Endothelial cell of umbilical vein (primary cell): ENCODE measurements at regions not wholly inside any gene's neighbourhood (a gene's known extent, or its start where the extent isn't known, plus 50 kb on each side); places are given as distances from the start of the nearest gene placed in this dataset.

Source experiments
- BruUV-seq: library from RNA; stranded (reverse); fragments of 400-500 nt; replicated peaks from 2 replicates; lab custom pipeline; 2021; lab: Mats Ljungman, UMichigan
- CTCF ChIA-PET: fragments of 300-600, 350-600 bp; sonication (Branson Sonifier 250); formaldehyde crosslinking; loops from one replicate; lab custom pipeline; 2021; ENCODE audit warnings: antibody characterized with exemption, inconsistent platforms; lab: Charles Lee
- POLR2A ChIA-PET: fragments of 300-600, 350-600 bp; sonication (Branson Sonifier 250); formaldehyde crosslinking; loops from one replicate; lab custom pipeline; 2021; ENCODE audit warnings: antibody characterized with exemption, inconsistent platforms; lab: Charles Lee
- DNase-seq: peaks from one replicate; pipeline ENCODE4 v3.0.0-alpha.2; 2011; ENCODE audit warnings: low read depth, low spot score
- FAIRE-seq: peaks from 2 replicates; lab custom pipeline; 2011; peaks lifted over from hg19 to GRCh38; lab: Jason Lieb, UNC
- H2AFZ ChIP-seq: 2 replicates; pipeline ENCODE4 v1.6.0; 2012; ENCODE audit warnings: low read depth, low read length, control low read depth, inconsistent platforms
- H3K27ac ChIP-seq: 2 replicates; pipeline ENCODE4 v1.5.1; 2011; ENCODE audit warnings: low read depth, mild to moderate bottlenecking, control low read depth, low read length, moderate library complexity; ENCODE audit not compliant: insufficient read depth
- H3K27me3 ChIP-seq, 2 experiments: 2 replicates each; pipeline versions ENCODE4 v1.6.0 to v1.6.1; 2011; ENCODE audit warnings: low read length in 2 of 2, mixed read lengths in 1 of 2; ENCODE audit not compliant: control insufficient read depth in 2 of 2, insufficient read depth in 2 of 2
- H3K36me3 ChIP-seq, 2 experiments: 2 replicates in 1 of 2; 3 replicates in 1 of 2; pipeline ENCODE4 v1.5.1; 2011; ENCODE audit warnings: low read length in 2 of 2, mild to moderate bottlenecking in 1 of 2, moderate library complexity in 1 of 2; ENCODE audit not compliant: control insufficient read depth in 2 of 2, insufficient read depth in 2 of 2; ENCODE audit errors: extremely low read depth in 1 of 2
- H3K4me1 ChIP-seq: 3 replicates; pipeline ENCODE4 v1.5.1; 2011; ENCODE audit warnings: mild to moderate bottlenecking, low read length; ENCODE audit not compliant: control insufficient read depth, insufficient read depth; ENCODE audit errors: extremely low read depth
- H3K4me2 ChIP-seq: 2 replicates; pipeline ENCODE4 v1.6.1; 2011; ENCODE audit warnings: low read length, control low read depth, mixed read lengths; ENCODE audit not compliant: insufficient read depth
- H3K4me3 ChIP-seq, 3 experiments: fragments of 200-600 bp in 1 of 3; sonication (generic), shearing (Covaris generic) in 1 of 3; replicated peaks in 1 of 3; 2 replicates each; pipeline ENCODE4 v1.5.1; 2011 to 2016; ENCODE audit warnings: control low read depth in 3 of 3, low read length in 3 of 3, mild to moderate bottlenecking in 2 of 3, inconsistent platforms in 1 of 3, low read depth in 1 of 3, moderate library complexity in 1 of 3; ENCODE audit not compliant: insufficient read depth in 1 of 3
- H3K79me2 ChIP-seq: 2 replicates; pipeline ENCODE4 v1.6.0; 2012; ENCODE audit warnings: low read length, inconsistent platforms; ENCODE audit not compliant: control insufficient read depth, insufficient read depth
- H3K9ac ChIP-seq: replicated peaks from 2 replicates; pipeline ENCODE3; 2011; ENCODE audit warnings: low read length, control low read depth; ENCODE audit not compliant: insufficient read depth; ENCODE audit errors: extremely low read depth
- H3K9me1 ChIP-seq: replicated peaks from 3 replicates; pipeline ENCODE4 v1.6.0; 2011; ENCODE audit warnings: mild to moderate bottlenecking, low read length; ENCODE audit not compliant: control insufficient read depth, insufficient read depth; ENCODE audit errors: extremely low read depth
- H3K9me3 ChIP-seq: replicated peaks from 2 replicates; pipeline ENCODE4 v1.5.1; 2012; ENCODE audit warnings: low read length, inconsistent platforms; ENCODE audit not compliant: control insufficient read depth, insufficient read depth
- H4K20me1 ChIP-seq: replicated peaks from 2 replicates; pipeline ENCODE3; 2011; ENCODE audit warnings: mild to moderate bottlenecking, low read length; ENCODE audit not compliant: control insufficient read depth, insufficient read depth; ENCODE audit errors: extremely low read depth
- CTCF ChIP-seq, 2 donors: IDR thresholded peaks; 1 replicate in 1 of 2; 2 replicates in 1 of 2; pipeline ENCODE4 v1.5.1; 2011; ENCODE audit warnings: low read length in 2 of 2, mild to moderate bottlenecking in 2 of 2, moderate library complexity in 2 of 2, control low read depth in 1 of 2, inconsistent platforms in 1 of 2, low read depth in 1 of 2; ENCODE audit not compliant: insufficient read depth in 1 of 2; ENCODE audit errors: extremely low read depth in 1 of 2
- EZH2 ChIP-seq: IDR thresholded peaks from 2 replicates; pipeline ENCODE4 v1.6.1; 2012; ENCODE audit warnings: borderline replicate concordance, low read depth, mild to moderate bottlenecking, moderate library complexity, low read length, inconsistent platforms; ENCODE audit not compliant: severe bottlenecking
- FOS ChIP-seq: IDR thresholded peaks from 2 replicates; pipeline ENCODE4 v1.6.1; 2011; ENCODE audit warnings: mild to moderate bottlenecking, low read length, moderate library complexity, borderline replicate concordance; ENCODE audit not compliant: insufficient read depth
- GATA2 ChIP-seq: IDR thresholded peaks from 2 replicates; pipeline ENCODE4 v1.7.0; 2011; ENCODE audit warnings: low read depth, mild to moderate bottlenecking, moderate library complexity, mixed read lengths, low read length; ENCODE audit not compliant: insufficient read length, insufficient read depth
- JUN ChIP-seq: IDR thresholded peaks from 2 replicates; pipeline ENCODE4 v1.6.1; 2011; ENCODE audit warnings: borderline replicate concordance, low read depth; ENCODE audit not compliant: insufficient read length, insufficient read depth
- MAX ChIP-seq: IDR thresholded peaks from 2 replicates; pipeline ENCODE4 v1.6.1; 2011; ENCODE audit not compliant: insufficient read depth, insufficient read length
- MYC ChIP-seq: IDR thresholded peaks from one replicate; pipeline ENCODE4 v1.6.1; 2011; ENCODE audit warnings: mild to moderate bottlenecking, low read depth, low read length
- POLR2A ChIP-seq: IDR thresholded peaks from 2 replicates; pipeline ENCODE4 v1.6.1; 2012; ENCODE audit warnings: low read depth, mild to moderate bottlenecking, control low read depth, low read length
- POLR2AphosphoS5 ChIP-seq: IDR thresholded peaks from 2 replicates; pipeline ENCODE4 v1.6.1; 2012; ENCODE audit warnings: low read depth, mild to moderate bottlenecking, control low read depth, low read length, moderate library complexity; ENCODE audit not compliant: insufficient read depth
- dilution Hi-C: fragments of 300-500 bp; cut with MboI; formaldehyde crosslinking; loops from one replicate; pipeline ENCODE4 v1.15.0; 2019; ENCODE audit warnings: low sequenced_read_pairs; ENCODE audit not compliant: extremely low pct_ligation_motif_present
- intact Hi-C: fragments of 100-400 bp; cut with micrococcal nuclease; formaldehyde crosslinking; loops from one replicate; pipeline ENCODE4 v1.10.0; 2022

- peaks cover 3% of the 10 kb centered on the region for H3K79me2 ChIP-seq
- no peaks in the 10 kb centered on the region for H3K27me3 ChIP-seq
- POLR2A ChIA-PET: no interaction called here
- DNase-seq: no peak
- H3K9me3 ChIP-seq: no peaks in the 10 kb centered on the region
- TF ChIP-seq GATA2 (no peak), EZH2 (no peak), FOS (no peak), POLR2AphosphoS5 (no peak), MAX (no peak), JUN (no peak), POLR2A (no peak), MYC (no peak), CTCF (IDR thresholded peaks at IDR 0.05; ENCODE audit: extremely low read depth in 1 of 2, insufficient read depth in 1 of 2, low read depth in 1 of 2, low read length in 2 of 2) (no peak)
- no peaks in the 10 kb centered on the region for H4K20me1 ChIP-seq
- CTCF ChIA-PET: interaction anchor here (1.6 to 4.5 kb wide), 2 partner anchors 8 to 39 kb away, joined by 4 to 23 read pairs; no protein-coding TSS in a partner anchor
- H2AFZ ChIP-seq: peak overlapping the region; percentile 71
- intact Hi-C loops (loop anchor here (2.0 kb wide), 1 partner anchor 15 kb away; no protein-coding TSS in a partner anchor), dilution Hi-C loops (no loop called here)
- H3K9ac ChIP-seq: no peak overlapping the region
- no peak overlapping the region for H3K27ac ChIP-seq
- H3K9me1 ChIP-seq: no peaks in the 10 kb centered on the region
- H3K36me3 ChIP-seq: no peaks in the 10 kb centered on the region
- peak overlapping the region; percentile 70 for H3K4me2 ChIP-seq
- no peak for FAIRE-seq
- BruUV-seq: no TSS peak
- H3K4me1 ChIP-seq: peaks cover 22% of the 10 kb centered on the region
- peak overlapping the region in 2 of 3 experiments; percentile 42 to 47 for H3K4me3 ChIP-seq
These were observed 68.7 kb upstream of the WNT7B start for GRCh38 chr22:46045459-46046298.
